Neural progenitor cell (in vitro differentiated cells): ENCODE measurements at regions not wholly inside any gene's neighbourhood (a gene's known extent, or its start where the extent isn't known, plus 50 kb on each side); places are given as distances from the start of the nearest gene placed in this dataset.
"Not testable (repeated sequence)": the region's sequence is repeated elsewhere in the genome, so short reads cannot be mapped to it uniquely, and the experiment has no call there.

Experiments
- DNase-seq: peaks from one replicate; pipeline ENCODE4 v3.0.0-alpha.2; 2016; ENCODE audit warnings: low spot score
- H2AFZ ChIP-seq: fragments of 200-600 bp; sonication (generic); replicated peaks from 2 replicates; pipeline ENCODE4 v1.6.1; 2016; ENCODE audit warnings: antibody characterized with exemption
- H3F3A ChIP-seq: fragments of 200-600 bp; sonication (generic); 2 replicates; pipeline ENCODE4 v1.6.1; 2016; ENCODE audit warnings: antibody characterized with exemption, low read depth
- H3K27ac ChIP-seq: fragments of 200-600 bp; sonication (generic); 2 replicates; pipeline ENCODE4 v1.5.1; 2016; ENCODE audit warnings: mild to moderate bottlenecking
- H3K27me3 ChIP-seq: fragments of 200-600 bp; sonication (generic); 2 replicates; pipeline ENCODE4 v1.6.1; 2016; ENCODE audit warnings: mild to moderate bottlenecking, moderate library complexity
- H3K36me3 ChIP-seq: fragments of 200-600 bp; sonication (generic); 2 replicates; pipeline ENCODE4 v1.5.1; 2016
- H3K4me1 ChIP-seq: fragments of 200-600 bp; sonication (generic); 2 replicates; pipeline ENCODE4 v1.6.1; 2016; ENCODE audit warnings: mixed run types
- H3K4me2 ChIP-seq: fragments of 200-600 bp; sonication (generic); 2 replicates; pipeline ENCODE4 v1.6.1; 2016
- H3K4me3 ChIP-seq: fragments of 200-600 bp; sonication (generic); 2 replicates; pipeline ENCODE4 v1.5.1; 2016
- H3K79me2 ChIP-seq: fragments of 200-600 bp; sonication (generic); 2 replicates; pipeline ENCODE4 v1.6.1; 2016; ENCODE audit warnings: low read depth
- H3K9ac ChIP-seq: fragments of 200-600 bp; sonication (generic); 2 replicates; pipeline ENCODE4 v1.6.1; 2016
- H3K9me3 ChIP-seq: fragments of 200-600 bp; sonication (generic); 2 replicates; pipeline ENCODE4 v1.5.1; 2016; ENCODE audit warnings: low read depth
- H4K20me1 ChIP-seq: fragments of 200-600 bp; sonication (generic); 2 replicates; pipeline ENCODE4 v1.6.1; 2016; ENCODE audit warnings: low read depth
- H3K27ac Mint-ChIP-seq: 3 replicates; pipeline ENCODE4 v1.8.0; 2021; ENCODE audit warnings: mixed read lengths
- H3K27me3 Mint-ChIP-seq: 2 replicates; pipeline ENCODE4 v1.8.0; 2022; ENCODE audit warnings: low read depth, mild to moderate bottlenecking, inconsistent platforms, moderate library complexity, mixed read lengths; ENCODE audit not compliant: insufficient read depth
- H3K36me3 Mint-ChIP-seq: 3 replicates; pipeline ENCODE4 v1.8.0; 2021; ENCODE audit warnings: mixed read lengths
- H3K4me1 Mint-ChIP-seq: 3 replicates; pipeline ENCODE4 v1.8.0; 2021; ENCODE audit warnings: mixed read lengths
- H3K4me3 Mint-ChIP-seq: 3 replicates; pipeline ENCODE4 v1.8.0; 2021; ENCODE audit warnings: mild to moderate bottlenecking, moderate library complexity, mixed read lengths
- H3K9me3 Mint-ChIP-seq: 3 replicates; pipeline ENCODE4 v1.8.0; 2020; ENCODE audit warnings: mixed read lengths
- EZH2 ChIP-seq: fragments of 200-600 bp; sonication (generic); IDR thresholded peaks from 2 replicates; pipeline ENCODE4 v1.6.1; 2017; ENCODE audit warnings: antibody characterized with exemption, mild to moderate bottlenecking, moderate library complexity
- EZH2phosphoT487 ChIP-seq: fragments of 200-600 bp; sonication (generic); IDR thresholded peaks from 2 replicates; pipeline ENCODE4 v1.6.1; 2017; ENCODE audit warnings: antibody characterized with exemption
- TF ChIP-seq, protein P1 (sequence below): fragments of 200-600 bp; sonication (generic); IDR thresholded peaks from 2 replicates; pipeline ENCODE4 v1.5.1; 2017; ENCODE audit warnings: antibody characterized with exemption, mild to moderate bottlenecking

- Mint-ChIP-seq H3K27me3 (no peaks in the 10 kb centered on the region), H3K4me1 (peaks cover 4% of the 10 kb centered on the region), H3K4me3 (no peak overlapping the region), H3K9me3 (peaks cover 16% of the 10 kb centered on the region), H3K36me3 (no peaks in the 10 kb centered on the region), H3K27ac (no peak overlapping the region)
- Histone ChIP-seq H4K20me1 (no peaks in the 10 kb centered on the region), H3K9me3 (no peaks in the 10 kb centered on the region), H3K4me2 (no peak overlapping the region), H3K79me2 (no peaks in the 10 kb centered on the region), H3K4me3 (no peak overlapping the region), H2AFZ (peak overlapping the region; percentile 31), H3K36me3 (no peaks in the 10 kb centered on the region), H3K27me3 (no peaks in the 10 kb centered on the region), H3K27ac (no peak overlapping the region), H3K9ac (no peak overlapping the region), H3K4me1 (peaks cover 4% of the 10 kb centered on the region), H3F3A (no peaks in the 10 kb centered on the region)
- TF ChIP-seq, protein P1, sequence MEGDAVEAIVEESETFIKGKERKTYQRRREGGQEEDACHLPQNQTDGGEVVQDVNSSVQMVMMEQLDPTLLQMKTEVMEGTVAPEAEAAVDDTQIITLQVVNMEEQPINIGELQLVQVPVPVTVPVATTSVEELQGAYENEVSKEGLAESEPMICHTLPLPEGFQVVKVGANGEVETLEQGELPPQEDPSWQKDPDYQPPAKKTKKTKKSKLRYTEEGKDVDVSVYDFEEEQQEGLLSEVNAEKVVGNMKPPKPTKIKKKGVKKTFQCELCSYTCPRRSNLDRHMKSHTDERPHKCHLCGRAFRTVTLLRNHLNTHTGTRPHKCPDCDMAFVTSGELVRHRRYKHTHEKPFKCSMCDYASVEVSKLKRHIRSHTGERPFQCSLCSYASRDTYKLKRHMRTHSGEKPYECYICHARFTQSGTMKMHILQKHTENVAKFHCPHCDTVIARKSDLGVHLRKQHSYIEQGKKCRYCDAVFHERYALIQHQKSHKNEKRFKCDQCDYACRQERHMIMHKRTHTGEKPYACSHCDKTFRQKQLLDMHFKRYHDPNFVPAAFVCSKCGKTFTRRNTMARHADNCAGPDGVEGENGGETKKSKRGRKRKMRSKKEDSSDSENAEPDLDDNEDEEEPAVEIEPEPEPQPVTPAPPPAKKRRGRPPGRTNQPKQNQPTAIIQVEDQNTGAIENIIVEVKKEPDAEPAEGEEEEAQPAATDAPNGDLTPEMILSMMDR: no peak
- TF ChIP-seq EZH2phosphoT487 (no peak), EZH2 (no peak)
- no peak for DNase-seq
Measured at GRCh38 chrX:40987413-40987812, 97.8 kb upstream of the USP9X start.

- peaks cover 4% of the 10 kb centered on the region for H3K4me1 ChIP-seq
- peaks cover 16% of the 10 kb centered on the region for H3K9me3 Mint-ChIP-seq
- TF ChIP-seq EZH2phosphoT487 (no peak), EZH2 (no peak)
- TF ChIP-seq, protein P1: no peak
- H3K4me2 ChIP-seq: no peak overlapping the region
- peaks cover 4% of the 10 kb centered on the region for H3K4me1 Mint-ChIP-seq
- H3K9ac ChIP-seq: no peak overlapping the region
- no peak overlapping the region for H3K4me3 ChIP-seq
- no peak overlapping the region for H3K27ac ChIP-seq
- no peaks in the 10 kb centered on the region for H3K36me3 ChIP-seq
- no peaks in the 10 kb centered on the region for H3K27me3 Mint-ChIP-seq
- H3K9me3 ChIP-seq: no peaks in the 10 kb centered on the region
- no peaks in the 10 kb centered on the region for H3K36me3 Mint-ChIP-seq
- H3K79me2 ChIP-seq: no peaks in the 10 kb centered on the region
- no peaks in the 10 kb centered on the region for H3F3A ChIP-seq
- H3K4me3 Mint-ChIP-seq: no peak overlapping the region
- no peaks in the 10 kb centered on the region for H4K20me1 ChIP-seq
- no peaks in the 10 kb centered on the region for H3K27me3 ChIP-seq
- no peak overlapping the region for H2AFZ ChIP-seq
- no peak overlapping the region for H3K27ac Mint-ChIP-seq
- DNase-seq: no peak
Measured at GRCh38 chrX:40988100-40988499, 97.1 kb upstream of the USP9X start.

- not testable (repeated sequence) for H3K4me2 ChIP-seq, H3K79me2 ChIP-seq, H3F3A ChIP-seq, H2AFZ ChIP-seq, H3K27ac Mint-ChIP-seq, H3K4me3 Mint-ChIP-seq, H4K20me1 ChIP-seq, H3K27ac ChIP-seq, H3K27me3 Mint-ChIP-seq, H3K4me1 ChIP-seq, H3K4me3 ChIP-seq, H3K9me3 ChIP-seq, H3K36me3 Mint-ChIP-seq, H3K4me1 Mint-ChIP-seq, H3K27me3 ChIP-seq, H3K9ac ChIP-seq, H3K36me3 ChIP-seq, DNase-seq
- peaks cover 30% of the 10 kb centered on the region for H3K9me3 Mint-ChIP-seq
Measured at GRCh38 chrX:40993395-40993794, 91.8 kb upstream of the USP9X start.

- Histone ChIP-seq H2AFZ (peak overlapping the region; percentile 94), H3K4me1 (no peaks in the 10 kb centered on the region), H3K9me3 (no peaks in the 10 kb centered on the region), H4K20me1 (no peaks in the 10 kb centered on the region), H3K9ac (no peak overlapping the region), H3K27ac (no peak overlapping the region), H3F3A (no peaks in the 10 kb centered on the region), H3K4me2 (peak overlapping the region; percentile 56), H3K36me3 (no peaks in the 10 kb centered on the region), H3K27me3 (no peaks in the 10 kb centered on the region), H3K4me3 (peak overlapping the region; percentile 25), H3K79me2 (no peaks in the 10 kb centered on the region)
- Mint-ChIP-seq H3K27me3 (peaks cover 3% of the 10 kb centered on the region), H3K4me1 (peaks cover 6% of the 10 kb centered on the region), H3K9me3 (peaks cover 15% of the 10 kb centered on the region), H3K27ac (peak overlapping the region; percentile 93), H3K36me3 (no peaks in the 10 kb centered on the region), H3K4me3 (peak overlapping the region; percentile 70)
- TF ChIP-seq, protein P1: no peak
- no peak for TF ChIP-seq EZH2
- no peak for TF ChIP-seq EZH2phosphoT487
- peak; percentile 46 for DNase-seq
Measured at GRCh38 chrX:40996886-40997530, 88.2 kb upstream of the USP9X start.
